Hepatocyte (in vitro differentiated cells): ENCODE measurements at regions not wholly inside any gene's neighbourhood (a gene's known extent, or its start where the extent isn't known, plus 50 kb on each side); places are given as distances from the start of the nearest gene placed in this dataset.

Source experiments
- DNase-seq: peaks from one replicate; pipeline ENCODE4 v3.0.0-alpha.2; 2016; ENCODE audit warnings: low spot score
- H2AFZ ChIP-seq: fragments of 200-600 bp; sonication (generic); 2 replicates; pipeline ENCODE4 v1.6.0; 2016; ENCODE audit warnings: antibody characterized with exemption, mild to moderate bottlenecking
- H3K27ac ChIP-seq: fragments of 200-600 bp; sonication (generic); 2 replicates; pipeline ENCODE4 v1.5.1; 2016; ENCODE audit warnings: mild to moderate bottlenecking
- H3K27me3 ChIP-seq: fragments of 200-600 bp; sonication (generic); 2 replicates; pipeline ENCODE4 v1.6.1; 2016
- H3K36me3 ChIP-seq: fragments of 200-600 bp; sonication (generic); replicated peaks from 2 replicates; pipeline ENCODE4 v1.5.1; 2016; ENCODE audit warnings: low read depth; ENCODE audit not compliant: insufficient read depth
- H3K4me1 ChIP-seq: fragments of 200-600 bp; sonication (generic); 2 replicates; pipeline ENCODE4 v1.5.1; 2016; ENCODE audit warnings: mild to moderate bottlenecking, moderate library complexity; ENCODE audit not compliant: insufficient read depth
- H3K4me2 ChIP-seq: fragments of 200-600 bp; sonication (generic); 2 replicates; pipeline ENCODE4 v1.6.0; 2016
- H3K4me3 ChIP-seq: fragments of 200-600 bp; sonication (generic); 2 replicates; pipeline ENCODE4 v1.5.1; 2016; ENCODE audit warnings: mild to moderate bottlenecking
- H3K79me2 ChIP-seq: fragments of 200-600 bp; sonication (generic); 2 replicates; pipeline ENCODE4 v1.6.0; 2017; ENCODE audit warnings: mild to moderate bottlenecking
- H3K9me2 ChIP-seq: fragments of 200-600 bp; sonication (generic); replicated peaks from 2 replicates; pipeline ENCODE4 v1.6.0; 2017; ENCODE audit warnings: mild to moderate bottlenecking; ENCODE audit not compliant: insufficient read depth
- H3K9me3 ChIP-seq: fragments of 200-600 bp; sonication (generic); 2 replicates; pipeline ENCODE4 v1.5.1; 2016; ENCODE audit warnings: low read depth, mild to moderate bottlenecking
- H4K20me1 ChIP-seq: fragments of 200-600 bp; sonication (generic); 2 replicates; pipeline ENCODE4 v1.6.0; 2016; ENCODE audit warnings: mild to moderate bottlenecking; ENCODE audit not compliant: insufficient read depth, poor library complexity, severe bottlenecking
- CTCF ChIP-seq: fragments of 200-600 bp; sonication (generic); IDR thresholded peaks from 2 replicates; pipeline ENCODE4 v1.5.1; 2016; ENCODE audit warnings: antibody characterized with exemption, mild to moderate bottlenecking; ENCODE audit not compliant: poor library complexity
- EZH2 ChIP-seq: fragments of 200-600 bp; sonication (generic); IDR thresholded peaks from 2 replicates; pipeline ENCODE4 v1.6.1; 2016; ENCODE audit warnings: antibody characterized with exemption, mild to moderate bottlenecking, borderline replicate concordance
- EZH2phosphoT487 ChIP-seq: fragments of 200-600 bp; sonication (generic); IDR thresholded peaks from one replicate; pipeline ENCODE4 v1.6.1; 2018; ENCODE audit warnings: antibody characterized with exemption, mild to moderate bottlenecking, low read depth, moderate library complexity; ENCODE audit not compliant: unreplicated experiment, severe bottlenecking
- WGBS: methylation state at CpG from one replicate; pipeline ENCODE4 v1.1.6; 2016; ENCODE audit warnings: low lambda C conversion rate; ENCODE audit errors: missing lambda C conversion rate; 5-methylcytosine and 5-hydroxymethylcytosine counted together

- 77% methylated on average over 13 of the region's 13 CpGs for WGBS
- Histone ChIP-seq H3K4me1 (no peaks in the 10 kb centered on the region), H3K9me3 (no peaks in the 10 kb centered on the region), H3K27me3 (no peaks in the 10 kb centered on the region), H3K79me2 (no peaks in the 10 kb centered on the region), H3K27ac (no peak overlapping the region), H2AFZ (no peak overlapping the region), H3K9me2 (no peaks in the 10 kb centered on the region), H3K36me3 (no peaks in the 10 kb centered on the region), H4K20me1 (no peaks in the 10 kb centered on the region), H3K4me2 (no peak overlapping the region), H3K4me3 (no peak overlapping the region)
- TF ChIP-seq CTCF, result no peak
- no peak for TF ChIP-seq EZH2phosphoT487
- no peak for TF ChIP-seq EZH2
- no peak for DNase-seq
These were observed 182.3 kb upstream of the RALGAPA2 start for GRCh38 chr20:20894753-20895152.

- Histone ChIP-seq H3K4me3 (no peak overlapping the region), H3K36me3 (no peaks in the 10 kb centered on the region), H2AFZ (no peak overlapping the region), H3K4me1 (no peaks in the 10 kb centered on the region), H3K27me3 (no peaks in the 10 kb centered on the region), H3K27ac (no peak overlapping the region), H3K9me2 (no peaks in the 10 kb centered on the region), H3K4me2 (no peak overlapping the region), H4K20me1 (no peaks in the 10 kb centered on the region), H3K79me2 (no peaks in the 10 kb centered on the region), H3K9me3 (no peaks in the 10 kb centered on the region)
- no peak for DNase-seq
- WGBS, result 55% methylated on average over 3 of the region's 3 CpGs
- TF ChIP-seq EZH2 (no peak), EZH2phosphoT487 (no peak), CTCF (no peak)
These were observed 181.8 kb upstream of the RALGAPA2 start for GRCh38 chr20:20894280-20894679.

- H3K4me2 ChIP-seq, result no peak overlapping the region
- H3K36me3 ChIP-seq, result no peaks in the 10 kb centered on the region
- no peak overlapping the region for H2AFZ ChIP-seq
- H3K79me2 ChIP-seq, result no peaks in the 10 kb centered on the region
- no peaks in the 10 kb centered on the region for H3K4me1 ChIP-seq
- no peaks in the 10 kb centered on the region for H4K20me1 ChIP-seq
- H3K27ac ChIP-seq, result no peak overlapping the region
- H3K9me3 ChIP-seq, result no peaks in the 10 kb centered on the region
- no peak for TF ChIP-seq CTCF
- TF ChIP-seq EZH2phosphoT487, result no peak
- TF ChIP-seq EZH2, result no peak
- H3K9me2 ChIP-seq, result no peaks in the 10 kb centered on the region
- H3K4me3 ChIP-seq, result no peak overlapping the region
- DNase-seq, result no peak
- 75% methylated on average over 5 of the region's 5 CpGs for WGBS
- no peaks in the 10 kb centered on the region for H3K27me3 ChIP-seq
These were observed 179.9 kb upstream of the RALGAPA2 start for GRCh38 chr20:20892328-20892727.

- no peak overlapping the region for H3K4me2 ChIP-seq
- TF ChIP-seq CTCF (no peak), EZH2phosphoT487 (no peak), EZH2 (no peak)
- H3K9me3 ChIP-seq, result no peaks in the 10 kb centered on the region
- no peaks in the 10 kb centered on the region for H3K27me3 ChIP-seq
- no peak for DNase-seq
- no peaks in the 10 kb centered on the region for H3K79me2 ChIP-seq
- no peak overlapping the region for H3K27ac ChIP-seq
- 92% methylated on average over 6 of the region's 6 CpGs for WGBS
- no peak overlapping the region for H3K4me3 ChIP-seq
- H3K36me3 ChIP-seq, result no peaks in the 10 kb centered on the region
- H3K9me2 ChIP-seq, result no peaks in the 10 kb centered on the region
- H2AFZ ChIP-seq, result no peak overlapping the region
- H3K4me1 ChIP-seq, result no peaks in the 10 kb centered on the region
- H4K20me1 ChIP-seq, result no peaks in the 10 kb centered on the region
These were observed 178.3 kb upstream of the RALGAPA2 start for GRCh38 chr20:20890751-20891150.
